ENCODE measurements at regions not wholly inside any gene's neighbourhood (a gene's known extent, or its start where the extent isn't known, plus 50 kb on each side); places are given as distances from the start of the nearest gene placed in this dataset.

DNA sequence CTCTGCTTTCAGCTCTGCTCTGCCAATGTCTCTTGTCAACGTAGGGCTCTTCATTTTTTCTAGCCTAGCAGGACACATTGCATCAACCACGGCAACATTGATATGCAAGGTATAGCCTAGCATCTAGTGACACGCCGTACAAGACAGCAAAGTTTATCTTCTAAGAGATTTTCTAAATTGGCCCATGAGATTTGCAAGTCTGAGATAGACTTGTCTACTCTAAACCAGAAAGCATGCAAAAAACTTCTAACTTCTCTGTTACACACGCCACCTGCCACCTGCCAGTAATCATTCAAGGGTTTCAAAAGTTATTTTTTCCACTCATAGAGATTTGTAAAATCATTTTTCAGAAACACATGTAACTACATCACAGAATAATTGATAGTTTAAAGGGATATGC is 1265.7 kb downstream of the C4orf33 start:
- TF ChIP-seq POLR2A (IDR thresholded peaks at IDR 0.05) = no peak
- TF ChIP-seq, protein P1, sequence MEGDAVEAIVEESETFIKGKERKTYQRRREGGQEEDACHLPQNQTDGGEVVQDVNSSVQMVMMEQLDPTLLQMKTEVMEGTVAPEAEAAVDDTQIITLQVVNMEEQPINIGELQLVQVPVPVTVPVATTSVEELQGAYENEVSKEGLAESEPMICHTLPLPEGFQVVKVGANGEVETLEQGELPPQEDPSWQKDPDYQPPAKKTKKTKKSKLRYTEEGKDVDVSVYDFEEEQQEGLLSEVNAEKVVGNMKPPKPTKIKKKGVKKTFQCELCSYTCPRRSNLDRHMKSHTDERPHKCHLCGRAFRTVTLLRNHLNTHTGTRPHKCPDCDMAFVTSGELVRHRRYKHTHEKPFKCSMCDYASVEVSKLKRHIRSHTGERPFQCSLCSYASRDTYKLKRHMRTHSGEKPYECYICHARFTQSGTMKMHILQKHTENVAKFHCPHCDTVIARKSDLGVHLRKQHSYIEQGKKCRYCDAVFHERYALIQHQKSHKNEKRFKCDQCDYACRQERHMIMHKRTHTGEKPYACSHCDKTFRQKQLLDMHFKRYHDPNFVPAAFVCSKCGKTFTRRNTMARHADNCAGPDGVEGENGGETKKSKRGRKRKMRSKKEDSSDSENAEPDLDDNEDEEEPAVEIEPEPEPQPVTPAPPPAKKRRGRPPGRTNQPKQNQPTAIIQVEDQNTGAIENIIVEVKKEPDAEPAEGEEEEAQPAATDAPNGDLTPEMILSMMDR (IDR thresholded peaks at IDR 0.05) = no peak
